ENCODE measurements at regions not wholly inside any gene's neighbourhood (a gene's known extent, or its start where the extent isn't known, plus 50 kb on each side); places are given as distances from the start of the nearest gene placed in this dataset.

DNA sequence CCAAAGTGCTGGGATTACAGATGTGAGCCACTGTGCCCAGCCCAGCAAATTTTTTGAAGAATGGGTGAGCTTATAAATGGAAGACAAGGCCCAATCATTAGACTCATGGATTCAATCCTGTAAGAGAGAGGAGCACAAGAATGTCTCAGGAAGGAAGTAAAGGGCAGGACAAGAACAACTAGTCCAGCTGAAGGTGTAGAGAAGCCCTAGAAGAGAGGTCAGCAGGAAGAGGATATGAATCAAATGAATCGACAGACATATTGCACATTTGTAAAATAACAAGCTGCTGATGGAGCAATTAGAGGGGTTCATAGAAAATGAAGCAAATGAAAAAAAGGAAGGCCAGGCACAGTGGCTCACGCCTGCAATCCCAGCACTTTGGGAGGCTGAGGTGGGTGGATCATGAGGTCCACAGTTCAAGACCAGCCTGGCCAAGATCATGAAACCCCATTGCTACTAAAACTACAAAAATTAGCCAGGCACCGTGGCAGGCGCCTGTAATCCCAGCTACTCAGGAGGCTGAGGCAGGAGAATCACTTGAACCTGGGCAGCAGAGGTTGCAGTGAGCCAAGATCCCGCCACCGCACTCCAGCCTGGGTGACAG lies 74.9 kb downstream of the MIS18A start:
- H3K4me1 ChIP-seq (ENCODE audit: insufficient read depth), result no peaks in the 10 kb centered on the region
- 92 to 94% (median 93%) methylated on average over 6 of the region's 6 CpGs for WGBS, 3 donors
- H3K27me3 ChIP-seq, result no peaks in the 10 kb centered on the region
- H3K27ac ChIP-seq, result no peak overlapping the region
- no peak for DNase-seq
- H3K9me3 ChIP-seq, result no peaks in the 10 kb centered on the region
- TF ChIP-seq POLR2A (IDR thresholded peaks at IDR 0.05) (no peak), EP300 (IDR thresholded peaks at IDR 0.05) (no peak)
- TF ChIP-seq, protein P1, sequence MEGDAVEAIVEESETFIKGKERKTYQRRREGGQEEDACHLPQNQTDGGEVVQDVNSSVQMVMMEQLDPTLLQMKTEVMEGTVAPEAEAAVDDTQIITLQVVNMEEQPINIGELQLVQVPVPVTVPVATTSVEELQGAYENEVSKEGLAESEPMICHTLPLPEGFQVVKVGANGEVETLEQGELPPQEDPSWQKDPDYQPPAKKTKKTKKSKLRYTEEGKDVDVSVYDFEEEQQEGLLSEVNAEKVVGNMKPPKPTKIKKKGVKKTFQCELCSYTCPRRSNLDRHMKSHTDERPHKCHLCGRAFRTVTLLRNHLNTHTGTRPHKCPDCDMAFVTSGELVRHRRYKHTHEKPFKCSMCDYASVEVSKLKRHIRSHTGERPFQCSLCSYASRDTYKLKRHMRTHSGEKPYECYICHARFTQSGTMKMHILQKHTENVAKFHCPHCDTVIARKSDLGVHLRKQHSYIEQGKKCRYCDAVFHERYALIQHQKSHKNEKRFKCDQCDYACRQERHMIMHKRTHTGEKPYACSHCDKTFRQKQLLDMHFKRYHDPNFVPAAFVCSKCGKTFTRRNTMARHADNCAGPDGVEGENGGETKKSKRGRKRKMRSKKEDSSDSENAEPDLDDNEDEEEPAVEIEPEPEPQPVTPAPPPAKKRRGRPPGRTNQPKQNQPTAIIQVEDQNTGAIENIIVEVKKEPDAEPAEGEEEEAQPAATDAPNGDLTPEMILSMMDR (IDR thresholded peaks at IDR 0.05), result no peak
- intact Hi-C loops (cut with DNase I), result no loop called here
- H3K4me3 ChIP-seq, result no peak overlapping the region
- H3K36me3 ChIP-seq, result no peaks in the 10 kb centered on the region

DNA sequence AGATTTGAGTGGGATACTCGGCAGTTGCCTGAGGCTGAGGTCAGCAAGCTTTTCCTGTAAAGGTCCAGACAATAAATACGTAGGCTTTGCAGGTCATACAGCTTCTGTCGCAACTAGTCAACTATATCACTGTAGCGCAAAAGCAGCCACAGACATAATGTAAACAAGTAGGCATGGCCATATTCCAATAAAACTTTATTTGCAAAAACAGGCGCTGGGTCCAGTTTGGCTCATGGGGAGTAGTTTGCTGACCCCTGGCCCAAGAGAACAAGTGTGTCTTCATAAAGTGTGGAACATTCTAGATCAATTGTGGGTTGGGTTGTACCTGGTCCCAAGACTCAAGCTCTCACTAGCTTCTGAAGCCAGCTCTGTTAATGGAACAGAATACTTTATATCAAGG lies 78.8 kb downstream of the MIS18A start:
- no peak for DNase-seq
- no peak for TF ChIP-seq POLR2A (IDR thresholded peaks at IDR 0.05)
- TF ChIP-seq, protein P1 (IDR thresholded peaks at IDR 0.05), result no peak
- no peak for TF ChIP-seq EP300 (IDR thresholded peaks at IDR 0.05)
- H3K4me3 ChIP-seq, result no peak overlapping the region
- H3K36me3 ChIP-seq, result no peaks in the 10 kb centered on the region
- no peaks in the 10 kb centered on the region for H3K4me1 ChIP-seq (ENCODE audit: insufficient read depth)
- no peaks in the 10 kb centered on the region for H3K9me3 ChIP-seq
- H3K27me3 ChIP-seq, result no peaks in the 10 kb centered on the region
- intact Hi-C loops (cut with DNase I), result no loop called here
- 82 to 91% (median 89%) methylated on average over 5 of the region's 5 CpGs for WGBS, 3 donors
- no peak overlapping the region for H3K27ac ChIP-seq

DNA sequence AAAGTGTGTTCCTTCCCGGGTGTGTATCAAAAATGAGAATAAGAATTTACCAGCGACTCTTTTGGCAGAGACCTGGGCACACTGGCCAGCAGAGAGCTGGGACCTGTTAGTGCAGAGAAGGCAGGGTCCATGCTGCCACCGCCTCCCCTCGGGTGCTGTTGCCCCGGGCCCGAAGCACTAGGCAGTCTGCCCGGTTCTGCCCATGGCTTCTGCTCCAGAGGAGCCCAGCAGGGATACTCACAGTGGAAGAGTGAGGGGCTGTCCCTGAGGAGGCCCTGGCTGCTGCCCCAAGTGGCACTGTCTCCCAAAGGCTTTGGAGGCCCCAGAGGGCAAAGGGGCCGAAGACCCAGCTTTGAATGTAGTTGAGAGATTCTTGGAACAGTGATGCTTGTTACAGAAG lies 80.5 kb downstream of the MIS18A start:
- TF ChIP-seq EP300 (IDR thresholded peaks at IDR 0.05) (no peak), POLR2A (IDR thresholded peaks at IDR 0.05) (no peak)
- TF ChIP-seq, protein P1 (IDR thresholded peaks at IDR 0.05), result no peak
- intact Hi-C loops (cut with DNase I), result no loop called here

DNA sequence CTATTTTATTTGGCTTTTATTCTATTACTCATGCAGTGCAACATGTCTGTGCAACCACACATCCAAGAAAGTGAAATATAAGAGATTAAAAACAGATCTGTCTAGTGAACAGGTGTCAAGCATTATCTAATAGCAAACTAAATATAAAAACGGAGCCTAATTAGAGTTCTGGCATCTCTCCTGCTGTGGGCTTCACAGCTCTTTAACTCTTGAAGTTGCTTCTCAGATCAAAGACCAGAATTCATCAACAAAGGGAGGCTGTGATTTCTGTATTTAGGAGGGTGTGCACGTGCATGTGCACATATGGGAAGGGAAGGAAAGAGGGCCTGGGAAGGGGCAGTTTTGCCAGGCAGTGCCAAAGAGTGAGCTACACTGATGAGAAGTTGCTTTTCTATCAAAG lies 81.0 kb downstream of the MIS18A start:
- 21 to 31% (median 28%) methylated on average over 2 of the region's 2 CpGs for WGBS, 3 donors
- H3K9me3 ChIP-seq, result no peaks in the 10 kb centered on the region
- H3K4me3 ChIP-seq, result no peak overlapping the region
- H3K27me3 ChIP-seq, result no peaks in the 10 kb centered on the region
- no peak overlapping the region for H3K27ac ChIP-seq
- no peaks in the 10 kb centered on the region for H3K4me1 ChIP-seq (ENCODE audit: insufficient read depth)
- no peaks in the 10 kb centered on the region for H3K36me3 ChIP-seq
- intact Hi-C loops (cut with DNase I), result no loop called here
- TF ChIP-seq EP300 (IDR thresholded peaks at IDR 0.05) (no peak), POLR2A (IDR thresholded peaks at IDR 0.05) (no peak)
- TF ChIP-seq, protein P1 (IDR thresholded peaks at IDR 0.05), result no peak
- DNase-seq, result no peak

More for the DNA sequence above, 80.5 kb downstream of the MIS18A start:
- no peak for DNase-seq
- WGBS, 3 donors, result 77 to 88% (median 83%) methylated on average over 8 of the region's 8 CpGs
- H3K27ac ChIP-seq, result no peak overlapping the region
- no peak overlapping the region for H3K4me3 ChIP-seq
- no peaks in the 10 kb centered on the region for H3K36me3 ChIP-seq
- H3K27me3 ChIP-seq, result no peaks in the 10 kb centered on the region
- no peaks in the 10 kb centered on the region for H3K4me1 ChIP-seq (ENCODE audit: insufficient read depth)
- no peaks in the 10 kb centered on the region for H3K9me3 ChIP-seq

All from ovary (tissue), 7 donors.